NOMO-1 treated with DMSO at 0.1 percent for 48 hours (cell line): ENCODE measurements at regions not wholly inside any gene's neighbourhood (a gene's known extent, or its start where the extent isn't known, plus 50 kb on each side); places are given as distances from the start of the nearest gene placed in this dataset.

Experiments used
- DNase-seq: peaks from one replicate; lab custom pipeline; 2025; ENCODE audit not compliant: unreplicated experiment; lab: John Stamatoyannopoulos, UW

GRCh38 chr12:124489915-124490583, 77.4 kb downstream of the NCOR2 start:
- no peak for DNase-seq

GRCh38 chr12:124489220-124489619, 78.2 kb downstream of the NCOR2 start:
- no peak for DNase-seq

- no peak for DNase-seq
Observed at GRCh38 chr12:124488520-124488919, 78.9 kb downstream of the NCOR2 start.

GRCh38 chr12:124487834-124488165, 79.6 kb downstream of the NCOR2 start:
- no peak for DNase-seq

- no peak for DNase-seq
Observed at GRCh38 chr12:124487066-124487833, 80.2 kb downstream of the NCOR2 start.

GRCh38 chr12:124486346-124486963, 81.0 kb downstream of the NCOR2 start:
- no peak for DNase-seq

GRCh38 chr12:124485371-124485770, 82.0 kb downstream of the NCOR2 start:
- no peak for DNase-seq

- no peak for DNase-seq
Observed at GRCh38 chr12:124484526-124484953, 82.9 kb downstream of the NCOR2 start.

- DNase-seq, result no peak
Observed at GRCh38 chr12:124484067-124484466, 83.3 kb downstream of the NCOR2 start.

GRCh38 chr12:124482901-124483799, 84.3 kb downstream of the NCOR2 start:
- no peak for DNase-seq

GRCh38 chr12:124482567-124482893, 84.9 kb downstream of the NCOR2 start:
- no peak for DNase-seq

- no peak for DNase-seq
Observed at GRCh38 chr12:124481772-124482566, 85.4 kb downstream of the NCOR2 start.

GRCh38 chr12:124481257-124481750, 86.1 kb downstream of the NCOR2 start:
- no peak for DNase-seq

- DNase-seq, result no peak
Observed at GRCh38 chr12:124480469-124481256, 86.7 kb downstream of the NCOR2 start.

GRCh38 chr12:124479680-124480468, 87.5 kb downstream of the NCOR2 start:
- DNase-seq, result no peak

GRCh38 chr12:124478985-124479645, 88.3 kb downstream of the NCOR2 start:
- no peak for DNase-seq

- no peak for DNase-seq
Observed at GRCh38 chr12:124478416-124478815, 89.0 kb downstream of the NCOR2 start.
